Globus pallidus (tissue), 1 donor: ENCODE measurements at regions not wholly inside any gene's neighbourhood (a gene's known extent, or its start where the extent isn't known, plus 50 kb on each side); places are given as distances from the start of the nearest gene placed in this dataset.
"Not testable (repeated sequence)": the region's sequence is repeated elsewhere in the genome, so short reads cannot be mapped to it uniquely, and the experiment has no call there.

Experiments
- DNase-seq: peaks from one replicate; pipeline ENCODE4 v3.0.0-alpha.2; 2015; ENCODE audit warnings: low spot score

GRCh38 chr4:184907810-184908209 lies 82.0 kb upstream of the ACSL1 start:
- DNase-seq = no peak

GRCh38 chr4:184911310-184911709 lies 85.5 kb upstream of the ACSL1 start:
- no peak for DNase-seq

- DNase-seq = no peak
Observed at GRCh38 chr4:184913356-184914143, 87.8 kb upstream of the ACSL1 start.

- not testable (repeated sequence) for DNase-seq
Observed at GRCh38 chr4:184918799-184919198, 93.0 kb upstream of the ACSL1 start.

GRCh38 chr4:184921456-184921855 lies 95.7 kb upstream of the ACSL1 start:
- no peak for DNase-seq

GRCh38 chr4:184922301-184922700 lies 96.0 kb upstream of the HELT start:
- no peak for DNase-seq

GRCh38 chr4:184924516-184924915 lies 93.8 kb upstream of the HELT start:
- no peak for DNase-seq

- DNase-seq = no peak
Observed at GRCh38 chr4:184929476-184929875, 88.8 kb upstream of the HELT start.

- DNase-seq = no peak
Observed at GRCh38 chr4:184930026-184930425, 88.3 kb upstream of the HELT start.

GRCh38 chr4:184932343-184932742 lies 85.9 kb upstream of the HELT start:
- DNase-seq = no peak

GRCh38 chr4:184933311-184933710 lies 85.0 kb upstream of the HELT start:
- DNase-seq = no peak

- no peak for DNase-seq
Observed at GRCh38 chr4:184934184-184934583, 84.1 kb upstream of the HELT start.

GRCh38 chr4:184934961-184935360 lies 83.3 kb upstream of the HELT start:
- no peak for DNase-seq

GRCh38 chr4:184936071-184936470 lies 82.2 kb upstream of the HELT start:
- no peak for DNase-seq

GRCh38 chr4:184937030-184937710 lies 81.1 kb upstream of the HELT start:
- DNase-seq = no peak

- DNase-seq = no peak
Observed at GRCh38 chr4:184937745-184938144, 80.5 kb upstream of the HELT start.

GRCh38 chr4:184938871-184939270 lies 79.4 kb upstream of the HELT start:
- no peak for DNase-seq

GRCh38 chr4:184939978-184940377 lies 78.3 kb upstream of the HELT start:
- DNase-seq = no peak

GRCh38 chr4:184940500-184940899 lies 77.8 kb upstream of the HELT start:
- no peak for DNase-seq

GRCh38 chr4:184941671-184942418 lies 76.4 kb upstream of the HELT start:
- DNase-seq = no peak

GRCh38 chr4:184942444-184943425 lies 75.6 kb upstream of the HELT start:
- no peak for DNase-seq

- DNase-seq = no peak
Observed at GRCh38 chr4:184949020-184949419, 69.3 kb upstream of the HELT start.
